Suprapubic skin (tissue), 3 donors: ENCODE measurements at regions not wholly inside any gene's neighbourhood (a gene's known extent, or its start where the extent isn't known, plus 50 kb on each side); places are given as distances from the start of the nearest gene placed in this dataset.

Source experiments
- EP300 ChIP-seq: sonication (generic); formaldehyde crosslinking; IDR thresholded peaks from one replicate; pipeline ENCODE4 v1.6.1; 2017; ENCODE audit warnings: antibody characterized with exemption
- TF ChIP-seq, protein P1 (sequence below), 2 donors: fragments of 200-600 bp in 1 of 2; fragments of 450-650 bp in 1 of 2; sonication (generic) in 1 of 2; IDR thresholded peaks; one replicate each; pipeline ENCODE4 v1.5.1; 2016 to 2019; ENCODE audit warnings: antibody characterized with exemption in 2 of 2, mild to moderate bottlenecking in 1 of 2, moderate library complexity in 1 of 2

GRCh38 chr1:228939881-228940392, 204.7 kb downstream of the RHOU start:
- TF ChIP-seq, protein P1, sequence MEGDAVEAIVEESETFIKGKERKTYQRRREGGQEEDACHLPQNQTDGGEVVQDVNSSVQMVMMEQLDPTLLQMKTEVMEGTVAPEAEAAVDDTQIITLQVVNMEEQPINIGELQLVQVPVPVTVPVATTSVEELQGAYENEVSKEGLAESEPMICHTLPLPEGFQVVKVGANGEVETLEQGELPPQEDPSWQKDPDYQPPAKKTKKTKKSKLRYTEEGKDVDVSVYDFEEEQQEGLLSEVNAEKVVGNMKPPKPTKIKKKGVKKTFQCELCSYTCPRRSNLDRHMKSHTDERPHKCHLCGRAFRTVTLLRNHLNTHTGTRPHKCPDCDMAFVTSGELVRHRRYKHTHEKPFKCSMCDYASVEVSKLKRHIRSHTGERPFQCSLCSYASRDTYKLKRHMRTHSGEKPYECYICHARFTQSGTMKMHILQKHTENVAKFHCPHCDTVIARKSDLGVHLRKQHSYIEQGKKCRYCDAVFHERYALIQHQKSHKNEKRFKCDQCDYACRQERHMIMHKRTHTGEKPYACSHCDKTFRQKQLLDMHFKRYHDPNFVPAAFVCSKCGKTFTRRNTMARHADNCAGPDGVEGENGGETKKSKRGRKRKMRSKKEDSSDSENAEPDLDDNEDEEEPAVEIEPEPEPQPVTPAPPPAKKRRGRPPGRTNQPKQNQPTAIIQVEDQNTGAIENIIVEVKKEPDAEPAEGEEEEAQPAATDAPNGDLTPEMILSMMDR (IDR thresholded peaks at IDR 0.05), result no peak
- TF ChIP-seq EP300, result no peak
